ENCODE measurements at regions not wholly inside any gene's neighbourhood (a gene's known extent, or its start where the extent isn't known, plus 50 kb on each side); places are given as distances from the start of the nearest gene placed in this dataset.

GRCh38 chrX:141439651-141440050, 144.9 kb downstream of the SPANXA1 start:
- no peak overlapping the region for H3K27ac ChIP-seq (ENCODE audit: control insufficient read depth, insufficient read depth, low read length)
- FAIRE-seq (no peak), DNase-seq (ENCODE audit: low read depth, low spot score) (no peak)
- H3K4me3 ChIP-seq (ENCODE audit: control insufficient read depth in 2 of 3, extremely low read depth in 1 of 3, insufficient read depth in 2 of 3, low read depth in 1 of 3, low read length in 3 of 3) = no peak overlapping the region
- no peaks in the 10 kb centered on the region for H3K9me1 ChIP-seq (ENCODE audit: control insufficient read depth, extremely low read depth, insufficient read depth, low read length)
- no peaks in the 10 kb centered on the region for H3K4me1 ChIP-seq (ENCODE audit: control insufficient read depth, extremely low read depth, insufficient read depth, low read length)
- no peaks in the 10 kb centered on the region for H3K9me3 ChIP-seq (ENCODE audit: control insufficient read depth, low read depth, low read length)
- H2AFZ ChIP-seq (ENCODE audit: control insufficient read depth, low read length) = no peak overlapping the region
- H3K27me3 ChIP-seq (ENCODE audit: control insufficient read depth, extremely low read depth, insufficient read depth, low read length) = no peaks in the 10 kb centered on the region
- H3K79me2 ChIP-seq (ENCODE audit: control insufficient read depth, insufficient read depth, low read length) = no peaks in the 10 kb centered on the region
- H4K20me1 ChIP-seq (ENCODE audit: control insufficient read depth, extremely low read depth, insufficient read depth, low read length) = no peaks in the 10 kb centered on the region
- H3K36me3 ChIP-seq (ENCODE audit: control insufficient read depth in 2 of 2, extremely low read depth in 1 of 2, insufficient read depth in 2 of 2, low read length in 2 of 2) = no peaks in the 10 kb centered on the region
- TF ChIP-seq, protein P1, sequence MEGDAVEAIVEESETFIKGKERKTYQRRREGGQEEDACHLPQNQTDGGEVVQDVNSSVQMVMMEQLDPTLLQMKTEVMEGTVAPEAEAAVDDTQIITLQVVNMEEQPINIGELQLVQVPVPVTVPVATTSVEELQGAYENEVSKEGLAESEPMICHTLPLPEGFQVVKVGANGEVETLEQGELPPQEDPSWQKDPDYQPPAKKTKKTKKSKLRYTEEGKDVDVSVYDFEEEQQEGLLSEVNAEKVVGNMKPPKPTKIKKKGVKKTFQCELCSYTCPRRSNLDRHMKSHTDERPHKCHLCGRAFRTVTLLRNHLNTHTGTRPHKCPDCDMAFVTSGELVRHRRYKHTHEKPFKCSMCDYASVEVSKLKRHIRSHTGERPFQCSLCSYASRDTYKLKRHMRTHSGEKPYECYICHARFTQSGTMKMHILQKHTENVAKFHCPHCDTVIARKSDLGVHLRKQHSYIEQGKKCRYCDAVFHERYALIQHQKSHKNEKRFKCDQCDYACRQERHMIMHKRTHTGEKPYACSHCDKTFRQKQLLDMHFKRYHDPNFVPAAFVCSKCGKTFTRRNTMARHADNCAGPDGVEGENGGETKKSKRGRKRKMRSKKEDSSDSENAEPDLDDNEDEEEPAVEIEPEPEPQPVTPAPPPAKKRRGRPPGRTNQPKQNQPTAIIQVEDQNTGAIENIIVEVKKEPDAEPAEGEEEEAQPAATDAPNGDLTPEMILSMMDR (optimal IDR thresholded peaks at IDR 0.05 in 1 of 3, IDR thresholded peaks at IDR 0.05 in 1 of 3, conservative IDR thresholded peaks at IDR 0.05 in 1 of 3; ENCODE audit: extremely low read depth in 1 of 3, insufficient read depth in 2 of 3, low read length in 3 of 3) = no peak
- no peak for TF ChIP-seq EZH2 (IDR thresholded peaks at IDR 0.05; ENCODE audit: low read length)
- no peak overlapping the region for H3K4me2 ChIP-seq (ENCODE audit: control insufficient read depth, extremely low read depth, insufficient read depth, low read depth, low read length)
- dilution Hi-C loops (cut with MboI; ENCODE audit: extremely low pct_ligation_motif_present, low sequenced_read_pairs) = no loop called here
- no peak overlapping the region for H3K9ac ChIP-seq (ENCODE audit: control insufficient read depth, extremely low read depth, insufficient read depth, low read length)

GRCh38 chrX:141415889-141416288, 168.6 kb downstream of the SPANXA1 start:
- H3K4me3 ChIP-seq (ENCODE audit: control insufficient read depth in 2 of 3, extremely low read depth in 1 of 3, insufficient read depth in 2 of 3, low read depth in 1 of 3, low read length in 3 of 3) = no peak overlapping the region
- H4K20me1 ChIP-seq (ENCODE audit: control insufficient read depth, extremely low read depth, insufficient read depth, low read length) = no peaks in the 10 kb centered on the region
- FAIRE-seq (no peak), DNase-seq (ENCODE audit: low read depth, low spot score) (no peak)
- H3K27me3 ChIP-seq (ENCODE audit: control insufficient read depth, extremely low read depth, insufficient read depth, low read length) = no peaks in the 10 kb centered on the region
- no peak overlapping the region for H2AFZ ChIP-seq (ENCODE audit: control insufficient read depth, low read length)
- no peaks in the 10 kb centered on the region for H3K9me1 ChIP-seq (ENCODE audit: control insufficient read depth, extremely low read depth, insufficient read depth, low read length)
- no peak overlapping the region for H3K4me2 ChIP-seq (ENCODE audit: control insufficient read depth, extremely low read depth, insufficient read depth, low read depth, low read length)
- no peaks in the 10 kb centered on the region for H3K79me2 ChIP-seq (ENCODE audit: control insufficient read depth, insufficient read depth, low read length)
- no peak overlapping the region for H3K27ac ChIP-seq (ENCODE audit: control insufficient read depth, insufficient read depth, low read length)
- dilution Hi-C loops (cut with MboI; ENCODE audit: extremely low pct_ligation_motif_present, low sequenced_read_pairs) = no loop called here
- H3K4me1 ChIP-seq (ENCODE audit: control insufficient read depth, extremely low read depth, insufficient read depth, low read length) = no peaks in the 10 kb centered on the region
- no peak overlapping the region for H3K9ac ChIP-seq (ENCODE audit: control insufficient read depth, extremely low read depth, insufficient read depth, low read length)
- TF ChIP-seq EZH2 (IDR thresholded peaks at IDR 0.05; ENCODE audit: low read length) = no peak
- TF ChIP-seq, protein P1 (optimal IDR thresholded peaks at IDR 0.05 in 1 of 3, IDR thresholded peaks at IDR 0.05 in 1 of 3, conservative IDR thresholded peaks at IDR 0.05 in 1 of 3; ENCODE audit: extremely low read depth in 1 of 3, insufficient read depth in 2 of 3, low read length in 3 of 3) = no peak
- H3K36me3 ChIP-seq (ENCODE audit: control insufficient read depth in 2 of 2, extremely low read depth in 1 of 2, insufficient read depth in 2 of 2, low read length in 2 of 2) = no peaks in the 10 kb centered on the region
- H3K9me3 ChIP-seq (ENCODE audit: control insufficient read depth, low read depth, low read length) = no peaks in the 10 kb centered on the region
